ENCODE measurements at regions not wholly inside any gene's neighbourhood (a gene's known extent, or its start where the extent isn't known, plus 50 kb on each side); places are given as distances from the start of the nearest gene placed in this dataset.

GRCh38 chr3:21024563-21024962 lies 726.4 kb downstream of the ZNF385D start:
- TF ChIP-seq CTCF (IDR thresholded peaks at IDR 0.05; ENCODE audit: low read depth, low read length) = no peak
- Histone ChIP-seq H3K27me3 (no peaks in the 10 kb centered on the region), H3K36me3 (no peaks in the 10 kb centered on the region), H3K4me1 (no peaks in the 10 kb centered on the region), H3K4me3 (ENCODE audit: low read depth, low read length) (no peak overlapping the region), H3K9me3 (no peaks in the 10 kb centered on the region)
- no peak for DNase-seq

- H3K27me3 ChIP-seq = no peaks in the 10 kb centered on the region
- H3K36me3 ChIP-seq = no peaks in the 10 kb centered on the region
- no peak for DNase-seq
- no peak overlapping the region for H3K4me3 ChIP-seq (ENCODE audit: low read depth, low read length)
- H3K4me1 ChIP-seq = no peaks in the 10 kb centered on the region
- TF ChIP-seq CTCF (IDR thresholded peaks at IDR 0.05; ENCODE audit: low read depth, low read length) = no peak
- H3K9me3 ChIP-seq = no peaks in the 10 kb centered on the region
Measured at GRCh38 chr3:21020681-21021080, 730.3 kb downstream of the ZNF385D start.

- TF ChIP-seq CTCF (IDR thresholded peaks at IDR 0.05; ENCODE audit: low read depth, low read length) = no peak
- no peak for DNase-seq
- Histone ChIP-seq H3K4me3 (ENCODE audit: low read depth, low read length) (no peak overlapping the region), H3K9me3 (no peaks in the 10 kb centered on the region), H3K4me1 (no peaks in the 10 kb centered on the region), H3K36me3 (no peaks in the 10 kb centered on the region), H3K27me3 (no peaks in the 10 kb centered on the region)
Measured at GRCh38 chr3:21020043-21020442, 731.0 kb downstream of the ZNF385D start.

GRCh38 chr3:21017115-21017852 lies 733.7 kb downstream of the ZNF385D start:
- TF ChIP-seq CTCF (IDR thresholded peaks at IDR 0.05; ENCODE audit: low read depth, low read length) = no peak
- DNase-seq = no peak
- Histone ChIP-seq H3K4me3 (ENCODE audit: low read depth, low read length) (no peak overlapping the region), H3K9me3 (no peaks in the 10 kb centered on the region), H3K36me3 (no peaks in the 10 kb centered on the region), H3K4me1 (no peaks in the 10 kb centered on the region), H3K27me3 (no peaks in the 10 kb centered on the region)

GRCh38 chr3:21013566-21013965 lies 737.4 kb downstream of the ZNF385D start:
- Histone ChIP-seq H3K27me3 (no peaks in the 10 kb centered on the region), H3K36me3 (no peaks in the 10 kb centered on the region), H3K9me3 (no peaks in the 10 kb centered on the region), H3K4me3 (ENCODE audit: low read depth, low read length) (no peak overlapping the region), H3K4me1 (no peaks in the 10 kb centered on the region)
- TF ChIP-seq CTCF (IDR thresholded peaks at IDR 0.05; ENCODE audit: low read depth, low read length) = no peak
- DNase-seq = no peak

GRCh38 chr3:20999661-21000060 lies 751.3 kb downstream of the ZNF385D start:
- Histone ChIP-seq H3K9me3 (no peaks in the 10 kb centered on the region), H3K4me3 (ENCODE audit: low read depth, low read length) (no peak overlapping the region), H3K36me3 (no peaks in the 10 kb centered on the region), H3K4me1 (no peaks in the 10 kb centered on the region), H3K27me3 (no peaks in the 10 kb centered on the region)
- DNase-seq = no peak
- no peak for TF ChIP-seq CTCF (IDR thresholded peaks at IDR 0.05; ENCODE audit: low read depth, low read length)

Measured in BE2C (cell line).